ENCODE measurements at regions not wholly inside any gene's neighbourhood (a gene's known extent, or its start where the extent isn't known, plus 50 kb on each side); places are given as distances from the start of the nearest gene placed in this dataset.

DNA sequence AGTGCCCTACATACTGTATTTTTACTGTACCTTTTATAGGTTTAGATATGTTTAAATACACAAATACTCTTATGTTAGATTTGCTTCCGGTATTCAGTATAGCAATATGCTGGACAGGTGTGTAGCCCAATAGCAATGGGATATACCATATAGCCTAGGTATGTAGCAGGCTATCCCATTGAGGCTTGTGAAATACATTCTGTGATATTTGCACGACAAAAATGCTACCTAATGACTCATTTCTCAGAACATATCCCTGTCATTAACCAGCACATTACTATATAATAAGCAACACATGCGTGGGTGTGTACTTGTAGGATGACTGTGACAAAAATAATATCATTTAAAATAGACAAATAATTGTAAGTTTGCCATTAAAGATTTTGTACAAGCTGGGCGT lies 208.8 kb downstream of the MRPS30 start:
- no peak for ATAC-seq
- WGBS (ENCODE audit: insufficient coverage, low coverage, low lambda C conversion rate, missing lambda C conversion rate) = 55% methylated on average over 4 of the region's 4 CpGs
- no peak for DNase-seq
- Histone ChIP-seq H3K27me3 (no peaks in the 10 kb centered on the region), H3K4me1 (no peaks in the 10 kb centered on the region), H3K36me3 (no peaks in the 10 kb centered on the region), H3K9me3 (no peaks in the 10 kb centered on the region), H3K27ac (no peak overlapping the region), H3K4me3 (no peak overlapping the region)
- intact Hi-C loops (cut with DNase I) = no loop called here
- TF ChIP-seq POLR2A (IDR thresholded peaks at IDR 0.05) = no peak
- TF ChIP-seq, protein P1, sequence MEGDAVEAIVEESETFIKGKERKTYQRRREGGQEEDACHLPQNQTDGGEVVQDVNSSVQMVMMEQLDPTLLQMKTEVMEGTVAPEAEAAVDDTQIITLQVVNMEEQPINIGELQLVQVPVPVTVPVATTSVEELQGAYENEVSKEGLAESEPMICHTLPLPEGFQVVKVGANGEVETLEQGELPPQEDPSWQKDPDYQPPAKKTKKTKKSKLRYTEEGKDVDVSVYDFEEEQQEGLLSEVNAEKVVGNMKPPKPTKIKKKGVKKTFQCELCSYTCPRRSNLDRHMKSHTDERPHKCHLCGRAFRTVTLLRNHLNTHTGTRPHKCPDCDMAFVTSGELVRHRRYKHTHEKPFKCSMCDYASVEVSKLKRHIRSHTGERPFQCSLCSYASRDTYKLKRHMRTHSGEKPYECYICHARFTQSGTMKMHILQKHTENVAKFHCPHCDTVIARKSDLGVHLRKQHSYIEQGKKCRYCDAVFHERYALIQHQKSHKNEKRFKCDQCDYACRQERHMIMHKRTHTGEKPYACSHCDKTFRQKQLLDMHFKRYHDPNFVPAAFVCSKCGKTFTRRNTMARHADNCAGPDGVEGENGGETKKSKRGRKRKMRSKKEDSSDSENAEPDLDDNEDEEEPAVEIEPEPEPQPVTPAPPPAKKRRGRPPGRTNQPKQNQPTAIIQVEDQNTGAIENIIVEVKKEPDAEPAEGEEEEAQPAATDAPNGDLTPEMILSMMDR (IDR thresholded peaks at IDR 0.05) = no peak

GRCh38 chr5:45029553-45029952 lies 220.8 kb downstream of the MRPS30 start:
- DNase-seq (no peak), ATAC-seq (no peak)
- H3K27me3 ChIP-seq = no peaks in the 10 kb centered on the region
- no peak overlapping the region for H3K4me3 ChIP-seq
- intact Hi-C loops (cut with DNase I) = no loop called here
- no peaks in the 10 kb centered on the region for H3K4me1 ChIP-seq
- H3K9me3 ChIP-seq = no peaks in the 10 kb centered on the region
- no peak for TF ChIP-seq POLR2A (IDR thresholded peaks at IDR 0.05)
- TF ChIP-seq, protein P1 (IDR thresholded peaks at IDR 0.05) = no peak
- WGBS (ENCODE audit: insufficient coverage, low coverage, low lambda C conversion rate, missing lambda C conversion rate) = 57% methylated on average over 2 of the region's 2 CpGs
- no peaks in the 10 kb centered on the region for H3K36me3 ChIP-seq
- H3K27ac ChIP-seq = no peak overlapping the region

GRCh38 chr5:45035991-45036390 lies 227.2 kb downstream of the MRPS30 start:
- Histone ChIP-seq H3K36me3 (no peaks in the 10 kb centered on the region), H3K4me3 (no peak overlapping the region), H3K9me3 (no peaks in the 10 kb centered on the region), H3K27me3 (no peaks in the 10 kb centered on the region), H3K27ac (no peak overlapping the region), H3K4me1 (no peaks in the 10 kb centered on the region)
- no peak for DNase-seq
- intact Hi-C loops (cut with DNase I) = no loop called here
- no peak for TF ChIP-seq POLR2A (IDR thresholded peaks at IDR 0.05)
- TF ChIP-seq, protein P1 (IDR thresholded peaks at IDR 0.05) = no peak
- WGBS (ENCODE audit: insufficient coverage, low coverage, low lambda C conversion rate, missing lambda C conversion rate) = 88% methylated on average over 1 of the region's 1 CpG
- ATAC-seq = no peak

GRCh38 chr5:45037927-45038326 lies 229.2 kb downstream of the MRPS30 start:
- no peak for DNase-seq
- Histone ChIP-seq H3K9me3 (no peaks in the 10 kb centered on the region), H3K4me1 (no peaks in the 10 kb centered on the region), H3K27me3 (no peaks in the 10 kb centered on the region), H3K36me3 (no peaks in the 10 kb centered on the region), H3K27ac (no peak overlapping the region), H3K4me3 (no peak overlapping the region)
- ATAC-seq = no peak
- intact Hi-C loops (cut with DNase I) = no loop called here
- TF ChIP-seq POLR2A (IDR thresholded peaks at IDR 0.05) = no peak
- TF ChIP-seq, protein P1 (IDR thresholded peaks at IDR 0.05) = no peak
- 53% methylated on average over 3 of the region's 3 CpGs for WGBS (ENCODE audit: insufficient coverage, low coverage, low lambda C conversion rate, missing lambda C conversion rate)

- 13% methylated on average over 3 of the region's 3 CpGs for WGBS (ENCODE audit: insufficient coverage, low coverage, low lambda C conversion rate, missing lambda C conversion rate)
- Histone ChIP-seq H3K36me3 (no peaks in the 10 kb centered on the region), H3K4me3 (no peak overlapping the region), H3K27me3 (no peaks in the 10 kb centered on the region), H3K4me1 (no peaks in the 10 kb centered on the region), H3K9me3 (no peaks in the 10 kb centered on the region), H3K27ac (no peak overlapping the region)
- intact Hi-C loops (cut with DNase I) = no loop called here
- no peak for DNase-seq
- ATAC-seq = peak; percentile 77 to 85 (median 82)
- TF ChIP-seq POLR2A (IDR thresholded peaks at IDR 0.05) = no peak
- TF ChIP-seq, protein P1 (IDR thresholded peaks at IDR 0.05) = peak; percentile 62 to 79 (median 66)
Observed at GRCh38 chr5:45038366-45038987, 229.7 kb downstream of the MRPS30 start.
